Neural cell (in vitro differentiated cells): ENCODE measurements at regions not wholly inside any gene's neighbourhood (a gene's known extent, or its start where the extent isn't known, plus 50 kb on each side); places are given as distances from the start of the nearest gene placed in this dataset.

Experiments
- CTCF ChIP-seq: fragments of 450-650 bp; IDR thresholded peaks from 2 replicates; pipeline ENCODE4 v1.5.1; 2014; ENCODE audit warnings: antibody characterized with exemption, mild to moderate bottlenecking, moderate library complexity; ENCODE audit not compliant: poor library complexity, severe bottlenecking
- EP300 ChIP-seq: fragments of 450-650 bp; conservative IDR thresholded peaks from 2 replicates; pipeline ENCODE4 v1.6.1; 2014; ENCODE audit warnings: antibody characterized with exemption, mild to moderate bottlenecking, moderate library complexity; ENCODE audit not compliant: poor library complexity, severe bottlenecking
- EZH2 ChIP-seq: fragments of 200-600, 300-800 bp; shearing (Covaris generic), sonication (generic); IDR thresholded peaks from 2 replicates; pipeline ENCODE4 v1.6.1; 2014; ENCODE audit warnings: antibody characterized with exemption, low read length, borderline replicate concordance, mild to moderate bottlenecking; ENCODE audit not compliant: insufficient read depth, poor library complexity, severe bottlenecking
- MXI1 ChIP-seq: fragments of 450-650 bp; conservative IDR thresholded peaks from 2 replicates; pipeline ENCODE4 v1.6.1; 2014; ENCODE audit warnings: antibody characterized with exemption, mild to moderate bottlenecking; ENCODE audit not compliant: poor library complexity, severe bottlenecking
- POLR2AphosphoS5 ChIP-seq: IDR thresholded peaks from 2 replicates; pipeline ENCODE4 v1.6.1; 2012
- REST ChIP-seq: IDR thresholded peaks from 2 replicates; pipeline ENCODE4 v1.6.1; 2012; ENCODE audit warnings: borderline replicate concordance
- SMC3 ChIP-seq: fragments of 450-650 bp; conservative IDR thresholded peaks from 2 replicates; pipeline ENCODE4 v1.6.1; 2014; ENCODE audit warnings: antibody characterized with exemption, mild to moderate bottlenecking, moderate library complexity; ENCODE audit not compliant: poor library complexity
- TAF1 ChIP-seq: IDR thresholded peaks from 2 replicates; pipeline ENCODE4 v1.6.1; 2012; ENCODE audit warnings: low read depth

- TF ChIP-seq CTCF, result no peak
- no peak for TF ChIP-seq EZH2
- TF ChIP-seq REST, result no peak
- no peak for TF ChIP-seq EP300
- no peak for TF ChIP-seq TAF1
- TF ChIP-seq POLR2AphosphoS5, result no peak
- no peak for TF ChIP-seq MXI1
- no peak for TF ChIP-seq SMC3
Measured at GRCh38 chr3:107456501-107456900, 66.3 kb upstream of the BBX start.
